ENCODE measurements at regions not wholly inside any gene's neighbourhood (a gene's known extent, or its start where the extent isn't known, plus 50 kb on each side); places are given as distances from the start of the nearest gene placed in this dataset.

DNA sequence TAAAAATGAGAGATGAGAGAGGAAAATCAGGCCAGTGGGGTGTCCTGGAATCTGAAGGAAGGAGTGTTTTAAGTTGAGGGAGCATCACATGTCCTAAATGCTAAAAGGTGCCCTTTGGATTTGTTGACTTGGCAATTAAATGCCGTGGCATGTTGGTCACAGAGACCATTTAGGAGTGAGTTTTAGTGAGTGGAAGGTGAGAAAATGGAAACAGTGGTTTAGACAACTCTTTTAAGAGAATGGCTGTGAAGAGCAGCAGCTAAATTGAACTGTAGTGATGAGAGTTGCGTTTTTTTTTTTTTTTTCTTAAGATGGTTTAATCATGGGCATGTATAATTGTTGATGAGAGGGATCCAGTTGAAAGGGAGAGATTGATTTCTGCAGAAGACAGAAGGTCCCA lies 95.0 kb downstream of the S1PR1 start:
- Histone ChIP-seq H3K27ac (ENCODE audit: low read depth, low read length, poor library complexity, severe bottlenecking) (no peak overlapping the region), H3K27me3 (replicated peaks; ENCODE audit: insufficient read depth, low read depth, low read length, poor library complexity) (peaks cover 3% of the 10 kb centered on the region), H3K9me3 (ENCODE audit: low read depth, low read length, poor library complexity, severe bottlenecking) (no peaks in the 10 kb centered on the region), H3K4me1 (ENCODE audit: insufficient read depth, low read length, poor library complexity, severe bottlenecking) (no peaks in the 10 kb centered on the region), H3K36me3 (ENCODE audit: insufficient read depth, low read length, poor library complexity, severe bottlenecking) (no peaks in the 10 kb centered on the region), H3K4me3 (ENCODE audit: low read depth, low read length, poor library complexity, severe bottlenecking) (no peak overlapping the region)
- intact Hi-C loops (cut with micrococcal nuclease; ENCODE audit: unreplicated experiment), result no loop called here
- CTCF ChIA-PET, result no interaction called here
- DNase-seq (ENCODE audit: low spot score), result no peak
- POLR2A ChIA-PET (ENCODE audit: low non-redundant PET), result no interaction called here
- TF ChIP-seq, protein P1, sequence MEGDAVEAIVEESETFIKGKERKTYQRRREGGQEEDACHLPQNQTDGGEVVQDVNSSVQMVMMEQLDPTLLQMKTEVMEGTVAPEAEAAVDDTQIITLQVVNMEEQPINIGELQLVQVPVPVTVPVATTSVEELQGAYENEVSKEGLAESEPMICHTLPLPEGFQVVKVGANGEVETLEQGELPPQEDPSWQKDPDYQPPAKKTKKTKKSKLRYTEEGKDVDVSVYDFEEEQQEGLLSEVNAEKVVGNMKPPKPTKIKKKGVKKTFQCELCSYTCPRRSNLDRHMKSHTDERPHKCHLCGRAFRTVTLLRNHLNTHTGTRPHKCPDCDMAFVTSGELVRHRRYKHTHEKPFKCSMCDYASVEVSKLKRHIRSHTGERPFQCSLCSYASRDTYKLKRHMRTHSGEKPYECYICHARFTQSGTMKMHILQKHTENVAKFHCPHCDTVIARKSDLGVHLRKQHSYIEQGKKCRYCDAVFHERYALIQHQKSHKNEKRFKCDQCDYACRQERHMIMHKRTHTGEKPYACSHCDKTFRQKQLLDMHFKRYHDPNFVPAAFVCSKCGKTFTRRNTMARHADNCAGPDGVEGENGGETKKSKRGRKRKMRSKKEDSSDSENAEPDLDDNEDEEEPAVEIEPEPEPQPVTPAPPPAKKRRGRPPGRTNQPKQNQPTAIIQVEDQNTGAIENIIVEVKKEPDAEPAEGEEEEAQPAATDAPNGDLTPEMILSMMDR (conservative IDR thresholded peaks at IDR 0.05; ENCODE audit: low read depth, low read length), result no peak
- no peak for TF ChIP-seq EZH2 (IDR thresholded peaks at IDR 0.05; ENCODE audit: borderline replicate concordance, low read depth, low read length, poor library complexity, severe bottlenecking)
- no TSS peak for BruUV-seq (replicated peaks)

DNA sequence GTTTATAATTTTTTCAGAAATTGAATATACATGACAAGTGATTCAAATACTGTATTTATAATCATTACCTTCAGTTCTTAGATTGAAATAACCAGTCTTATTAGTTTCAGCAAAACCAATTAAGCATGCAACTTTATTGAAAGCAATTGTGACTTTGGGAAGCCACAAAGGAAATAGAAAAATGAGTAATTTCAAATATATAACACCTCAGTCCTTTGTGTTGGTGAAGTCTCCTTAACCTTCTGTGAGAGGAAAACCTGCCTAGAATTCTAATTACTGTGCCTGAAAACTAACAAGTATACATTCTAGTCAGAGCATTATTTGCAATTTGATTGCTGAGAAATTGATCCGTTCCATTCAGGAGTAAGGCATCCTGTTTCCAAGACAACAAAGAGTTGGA lies 95.8 kb downstream of the S1PR1 start:
- Histone ChIP-seq H3K9me3 (ENCODE audit: low read depth, low read length, poor library complexity, severe bottlenecking) (no peaks in the 10 kb centered on the region), H3K4me3 (ENCODE audit: low read depth, low read length, poor library complexity, severe bottlenecking) (no peak overlapping the region), H3K27ac (ENCODE audit: low read depth, low read length, poor library complexity, severe bottlenecking) (no peak overlapping the region), H3K27me3 (replicated peaks; ENCODE audit: insufficient read depth, low read depth, low read length, poor library complexity) (peaks cover 3% of the 10 kb centered on the region), H3K36me3 (ENCODE audit: insufficient read depth, low read length, poor library complexity, severe bottlenecking) (no peaks in the 10 kb centered on the region), H3K4me1 (ENCODE audit: insufficient read depth, low read length, poor library complexity, severe bottlenecking) (no peaks in the 10 kb centered on the region)
- ChIA-PET CTCF (no interaction called here), POLR2A (ENCODE audit: low non-redundant PET) (no interaction called here)
- no peak for DNase-seq (ENCODE audit: low spot score)
- BruUV-seq (replicated peaks), result no TSS peak
- no peak for TF ChIP-seq EZH2 (IDR thresholded peaks at IDR 0.05; ENCODE audit: borderline replicate concordance, low read depth, low read length, poor library complexity, severe bottlenecking)
- TF ChIP-seq, protein P1 (conservative IDR thresholded peaks at IDR 0.05; ENCODE audit: low read depth, low read length), result no peak
- intact Hi-C loops (cut with micrococcal nuclease; ENCODE audit: unreplicated experiment), result no loop called here

DNA sequence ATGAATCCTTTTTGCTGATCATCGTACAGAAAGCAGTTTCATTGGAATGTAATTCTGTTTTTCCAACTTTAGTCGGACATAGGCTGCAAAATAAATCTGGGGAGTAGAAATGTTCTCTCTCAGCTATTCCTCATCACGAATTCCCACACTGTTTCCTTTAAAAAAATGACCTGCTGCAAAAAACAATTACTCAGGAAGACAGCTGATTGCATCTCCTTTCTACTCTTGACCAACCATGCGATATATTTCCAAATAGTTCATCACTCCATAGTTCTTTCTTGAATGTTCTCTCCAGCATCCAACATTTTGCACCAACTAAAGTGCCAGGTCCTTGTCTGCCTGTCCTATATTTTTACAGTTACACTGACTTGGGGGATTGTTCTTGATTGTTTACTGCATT lies 96.4 kb downstream of the S1PR1 start:
- TF ChIP-seq, protein P1 (conservative IDR thresholded peaks at IDR 0.05; ENCODE audit: low read depth, low read length), result no peak
- TF ChIP-seq EZH2 (IDR thresholded peaks at IDR 0.05; ENCODE audit: borderline replicate concordance, low read depth, low read length, poor library complexity, severe bottlenecking), result no peak
- ChIA-PET POLR2A (ENCODE audit: low non-redundant PET) (no interaction called here), CTCF (no interaction called here)
- Histone ChIP-seq H3K4me3 (ENCODE audit: low read depth, low read length, poor library complexity, severe bottlenecking) (no peak overlapping the region), H3K9me3 (ENCODE audit: low read depth, low read length, poor library complexity, severe bottlenecking) (no peaks in the 10 kb centered on the region), H3K27me3 (replicated peaks; ENCODE audit: insufficient read depth, low read depth, low read length, poor library complexity) (peaks cover 3% of the 10 kb centered on the region), H3K36me3 (ENCODE audit: insufficient read depth, low read length, poor library complexity, severe bottlenecking) (no peaks in the 10 kb centered on the region), H3K4me1 (ENCODE audit: insufficient read depth, low read length, poor library complexity, severe bottlenecking) (no peaks in the 10 kb centered on the region), H3K27ac (ENCODE audit: low read depth, low read length, poor library complexity, severe bottlenecking) (no peak overlapping the region)
- intact Hi-C loops (cut with micrococcal nuclease; ENCODE audit: unreplicated experiment), result no loop called here
- no TSS peak for BruUV-seq (replicated peaks)
- DNase-seq (ENCODE audit: low spot score), result no peak
